NOMO-1 treated with dmso at 0.1 percent for 144 hours (cell line): ENCODE measurements at regions not wholly inside any gene's neighbourhood (a gene's known extent, or its start where the extent isn't known, plus 50 kb on each side); places are given as distances from the start of the nearest gene placed in this dataset.

Experiments used
- DNase-seq: peaks from one replicate; lab custom pipeline; 2025; ENCODE audit not compliant: unreplicated experiment; lab: John Stamatoyannopoulos, UW

GRCh38 chr1:17930635-17931034, 175.5 kb downstream of the ACTL8 start:
- no peak for DNase-seq

GRCh38 chr1:17932164-17932563, 175.4 kb upstream of the IGSF21 start:
- DNase-seq = no peak

GRCh38 chr1:17933501-17933900, 174.1 kb upstream of the IGSF21 start:
- no peak for DNase-seq

GRCh38 chr1:17933971-17934370, 173.6 kb upstream of the IGSF21 start:
- no peak for DNase-seq

DNA sequence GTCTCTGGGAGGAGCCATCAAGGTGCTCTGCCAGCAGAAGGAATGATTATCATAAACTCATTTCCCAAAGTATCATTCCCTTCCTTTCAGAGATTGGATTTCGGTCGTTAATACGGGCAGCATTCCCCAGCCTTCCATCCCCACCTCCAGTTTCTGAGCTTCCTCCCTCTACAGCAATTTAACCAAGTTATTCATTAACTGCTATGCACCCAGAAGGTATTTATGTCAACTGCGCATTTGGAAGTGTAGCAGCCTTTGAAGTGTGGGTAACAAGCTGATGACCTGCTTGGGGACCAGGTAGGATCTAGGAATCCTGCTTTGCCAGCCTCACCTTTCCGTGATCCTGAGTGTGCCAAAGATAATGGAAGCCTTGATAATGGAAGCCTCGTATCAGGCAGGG, 172.4 kb upstream of the IGSF21 start:
- no peak for DNase-seq

- DNase-seq = no peak
Measured at GRCh38 chr1:17941431-17942189, 166.0 kb upstream of the IGSF21 start.

- DNase-seq = no peak
Measured at GRCh38 chr1:17943506-17943905, 164.1 kb upstream of the IGSF21 start.

DNA sequence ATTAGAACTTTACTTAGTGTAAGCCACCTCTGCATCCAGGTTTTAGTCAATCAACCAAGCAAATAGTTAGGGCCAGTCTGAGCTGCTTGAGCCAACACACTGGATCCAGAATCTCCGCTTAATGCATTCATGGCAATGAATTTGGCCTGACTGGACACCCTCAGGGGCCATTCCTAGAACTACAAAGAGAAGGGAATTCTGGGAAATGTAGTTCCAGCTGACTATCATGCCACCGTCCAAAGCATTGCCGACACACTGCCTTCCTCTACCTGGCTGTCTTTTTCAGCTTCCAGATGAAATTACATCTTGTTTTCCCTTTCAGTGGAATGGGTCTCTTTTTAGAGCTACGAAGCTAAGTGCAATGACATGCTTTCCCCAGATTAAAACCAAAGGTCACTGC, 163.0 kb upstream of the IGSF21 start:
- DNase-seq = no peak

DNA sequence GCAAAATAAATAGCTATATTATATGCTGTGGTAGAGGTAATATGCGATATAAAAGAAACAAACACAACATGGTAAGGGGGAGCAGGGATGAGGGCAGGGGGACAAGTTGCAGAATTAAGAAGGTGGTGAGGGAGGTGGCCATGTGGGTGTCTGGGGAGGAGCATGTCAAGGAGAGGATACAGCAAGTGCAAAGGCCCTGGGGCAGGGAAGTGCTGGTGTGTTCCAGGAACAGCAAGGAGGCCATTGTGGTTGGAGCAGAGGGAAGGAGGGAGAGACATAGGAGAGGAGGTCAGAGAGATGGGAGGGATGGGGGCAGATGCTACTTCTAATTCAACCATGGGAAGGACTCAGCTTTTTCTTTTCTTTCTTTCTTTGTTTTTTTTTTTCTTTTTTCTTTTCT, 161.2 kb upstream of the IGSF21 start:
- DNase-seq = no peak

DNA sequence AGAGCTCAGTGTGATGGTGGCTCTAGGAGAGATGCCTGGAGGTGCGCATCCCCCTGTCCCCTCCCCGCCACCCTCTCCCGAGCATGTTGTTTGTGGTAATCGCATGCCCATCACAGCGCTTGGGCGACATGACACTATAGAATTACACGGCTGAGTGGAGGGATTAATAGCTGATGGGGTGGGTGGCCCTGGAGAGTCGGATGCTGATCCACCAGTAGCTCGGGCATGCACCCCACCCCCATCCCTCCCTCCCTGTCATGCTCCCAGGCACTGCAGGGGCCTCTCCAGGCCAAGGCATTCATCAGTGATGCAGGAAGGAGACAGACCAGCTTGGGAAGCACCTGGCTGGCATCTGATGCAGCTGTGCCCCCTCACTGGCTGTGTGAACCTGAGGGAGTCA, 159.0 kb upstream of the IGSF21 start:
- DNase-seq = no peak

- DNase-seq = no peak
Measured at GRCh38 chr1:17949511-17949910, 158.1 kb upstream of the IGSF21 start.

GRCh38 chr1:17950728-17951127, 156.9 kb upstream of the IGSF21 start:
- no peak for DNase-seq

DNA sequence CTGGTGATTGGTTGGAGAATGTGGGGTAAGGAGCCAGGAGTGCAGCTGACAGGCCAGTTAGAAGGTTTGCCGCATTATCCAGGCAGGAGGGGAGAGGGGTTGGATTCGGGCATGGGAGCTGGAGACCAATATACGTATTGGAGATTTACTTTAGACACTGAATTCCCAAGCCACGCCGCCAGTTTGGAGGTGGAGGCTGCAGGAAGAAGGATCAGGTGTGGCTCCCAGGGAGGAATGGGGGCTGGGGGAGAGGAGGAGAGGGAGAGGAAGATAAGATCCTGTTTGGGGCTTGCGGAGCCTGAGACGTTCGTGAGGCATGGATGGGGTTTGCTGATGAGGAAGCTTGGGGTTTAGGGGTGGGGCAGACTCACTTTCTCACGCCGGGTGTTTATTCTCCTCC, 155.1 kb upstream of the IGSF21 start:
- no peak for DNase-seq

GRCh38 chr1:17953921-17954320, 153.7 kb upstream of the IGSF21 start:
- DNase-seq = no peak

GRCh38 chr1:17955302-17956285, 152.0 kb upstream of the IGSF21 start:
- DNase-seq = no peak

DNA sequence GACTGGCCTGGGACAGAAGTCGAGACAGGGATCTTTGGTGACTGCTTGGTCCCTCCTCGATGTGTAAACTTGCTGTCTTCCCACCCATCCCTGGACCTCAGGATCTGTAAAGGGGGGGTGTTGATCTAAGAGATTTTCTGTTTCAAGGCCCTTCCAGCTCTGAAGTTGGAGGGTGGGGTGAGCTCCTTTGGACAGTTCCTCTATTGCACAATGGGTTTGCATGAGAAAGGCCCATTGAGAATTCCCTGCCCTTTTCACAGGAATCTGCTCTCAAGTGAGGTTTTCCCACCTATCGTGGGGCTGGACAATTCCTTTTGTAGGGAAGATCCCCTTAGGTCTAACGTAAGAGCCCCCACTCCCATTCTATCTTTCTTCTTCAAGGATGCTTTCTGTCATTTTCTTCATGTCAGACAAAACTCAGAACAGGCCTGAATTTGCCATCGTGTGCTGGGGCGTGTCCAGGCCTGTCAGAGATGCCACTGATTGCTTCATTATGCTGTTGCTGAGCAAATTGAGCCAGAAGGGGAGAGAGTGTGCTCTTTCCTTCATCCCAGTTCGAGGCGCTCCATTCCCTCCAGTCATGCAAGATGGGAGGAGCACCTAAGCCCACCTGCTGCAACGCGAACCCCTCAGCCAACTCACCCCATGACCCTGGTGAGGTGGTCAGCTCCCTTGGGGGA, 149.9 kb upstream of the IGSF21 start:
- no peak for DNase-seq

DNA sequence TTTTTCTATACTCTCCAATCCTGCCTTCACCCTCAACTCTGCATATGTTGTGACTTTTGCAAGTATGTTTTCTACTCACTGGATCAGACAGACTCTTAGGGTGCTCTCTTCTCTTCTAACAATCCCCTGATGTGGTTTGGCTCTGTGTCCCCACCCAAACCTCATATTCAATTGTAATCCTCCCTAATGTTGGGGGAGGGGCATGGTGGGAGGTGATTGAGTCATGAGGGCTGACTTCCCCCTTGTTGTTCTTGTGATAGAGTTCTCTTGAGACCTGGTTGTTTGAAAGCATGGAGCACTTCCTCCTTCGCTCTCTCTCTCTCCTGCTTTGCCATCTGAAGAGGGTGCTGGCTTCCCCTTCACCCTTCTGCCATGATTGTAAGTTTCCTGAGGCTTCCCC, 148.9 kb upstream of the IGSF21 start:
- no peak for DNase-seq

DNA sequence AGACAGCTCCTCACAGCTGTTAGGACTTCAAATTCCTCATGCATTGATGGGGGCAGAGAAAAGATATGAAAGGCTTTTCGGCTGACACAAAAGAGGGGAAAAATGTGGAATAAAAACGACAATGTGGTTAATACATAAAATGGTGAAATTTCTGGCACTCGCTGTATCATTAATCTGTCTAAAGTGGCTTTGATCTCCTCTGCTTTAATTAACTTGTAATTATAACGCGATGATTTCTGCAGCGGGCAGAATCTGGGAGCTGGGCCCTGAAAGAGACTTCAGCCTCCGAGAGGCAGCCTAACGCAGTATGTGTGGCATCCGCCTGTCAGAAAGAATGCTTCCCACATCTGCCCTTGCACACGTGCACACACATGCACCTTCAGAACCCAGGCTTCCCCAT, 144.1 kb upstream of the IGSF21 start:
- no peak for DNase-seq

- DNase-seq = no peak
Measured at GRCh38 chr1:17965515-17966100, 142.0 kb upstream of the IGSF21 start.

- DNase-seq = no peak
Measured at GRCh38 chr1:17966341-17966740, 141.3 kb upstream of the IGSF21 start.

GRCh38 chr1:17967623-17968255, 139.9 kb upstream of the IGSF21 start:
- no peak for DNase-seq
